Activated CD4-positive, alpha-beta memory T cell treated with anti-CD3 and anti-CD28 coated beads, Interleukin-2, amount 10 ng/mL, durations not matched to agents 7 days and 5 days (primary cell): ENCODE measurements at regions not wholly inside any gene's neighbourhood (a gene's known extent, or its start where the extent isn't known, plus 50 kb on each side); places are given as distances from the start of the nearest gene placed in this dataset.

ENCODE experiments used
- CTCF ChIA-PET: fragments of 350-600 bp; sonication (Branson Sonifier 250); formaldehyde crosslinking; loops from one replicate; lab custom pipeline; 2021; ENCODE audit warnings: antibody characterized with exemption, inconsistent platforms; lab: Charles Lee
- POLR2A ChIA-PET: fragments of 350-600 bp; sonication (Branson Sonifier 250); formaldehyde crosslinking; loops from one replicate; lab custom pipeline; 2021; ENCODE audit warnings: antibody characterized with exemption; lab: Charles Lee
- DNase-seq: peaks from one replicate; pipeline ENCODE4 v3.0.0-alpha.2; 2020
- H3K27ac Mint-ChIP-seq: one replicate; pipeline ENCODE4 v1.8.0; 2021; ENCODE audit warnings: mild to moderate bottlenecking, mixed read lengths
- H3K27me3 Mint-ChIP-seq: one replicate; pipeline ENCODE4 v1.8.0; 2021; ENCODE audit warnings: mixed read lengths
- H3K36me3 Mint-ChIP-seq: one replicate; pipeline ENCODE4 v1.8.0; 2021; ENCODE audit warnings: low read depth, mixed read lengths
- H3K4me1 Mint-ChIP-seq: one replicate; pipeline ENCODE4 v1.8.0; 2021; ENCODE audit warnings: mixed read lengths
- H3K4me3 Mint-ChIP-seq: one replicate; pipeline ENCODE4 v1.8.0; 2021; ENCODE audit warnings: mild to moderate bottlenecking, mixed read lengths
- H3K9me3 Mint-ChIP-seq: one replicate; pipeline ENCODE4 v1.8.0; 2021; ENCODE audit warnings: mixed read lengths

DNA sequence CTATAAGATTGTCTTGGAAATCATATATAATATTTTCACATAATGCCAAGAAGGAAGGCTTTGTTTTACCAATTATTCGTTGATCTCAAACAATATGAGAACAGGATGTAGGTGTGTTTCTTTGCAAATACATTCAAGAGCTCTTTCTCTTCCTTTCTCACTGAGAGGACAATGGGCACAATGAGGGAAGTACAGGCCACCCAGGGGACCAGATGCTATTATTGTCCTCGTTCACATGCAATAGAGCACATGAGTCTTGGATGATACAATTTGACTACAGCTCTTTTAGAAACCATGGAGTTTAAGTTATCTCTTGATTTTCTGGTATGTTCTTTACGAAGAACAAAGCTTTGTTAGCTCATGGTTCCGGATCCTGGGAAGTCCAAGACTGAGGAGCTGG, 323.7 kb upstream of the KLF6 start:
- Mint-ChIP-seq H3K27me3 (no peaks in the 10 kb centered on the region), H3K9me3 (peaks cover 5% of the 10 kb centered on the region), H3K36me3 (peaks cover 3% of the 10 kb centered on the region), H3K27ac (no peak overlapping the region), H3K4me1 (peaks cover 2% of the 10 kb centered on the region), H3K4me3 (no peak overlapping the region)
- DNase-seq = no peak
- CTCF ChIA-PET = interaction anchor here (0.9 kb wide), 1 partner anchor 19 kb away, joined by 3 read pairs; no protein-coding TSS in a partner anchor
- POLR2A ChIA-PET = interaction anchor here (0.7 kb wide), 1 partner anchor 326 kb away, joined by 3 read pairs; no protein-coding TSS in a partner anchor

GRCh38 chr10:4107285-4107851, 322.4 kb upstream of the KLF6 start:
- ChIA-PET CTCF (no interaction called here), POLR2A (no interaction called here)
- no peak overlapping the region for H3K4me3 Mint-ChIP-seq
- peaks cover 12% of the 10 kb centered on the region for H3K4me1 Mint-ChIP-seq
- DNase-seq = no peak
- H3K27ac Mint-ChIP-seq = no peak overlapping the region
- H3K36me3 Mint-ChIP-seq = peaks cover 8% of the 10 kb centered on the region
- H3K27me3 Mint-ChIP-seq = no peaks in the 10 kb centered on the region
- H3K9me3 Mint-ChIP-seq = peaks cover 5% of the 10 kb centered on the region

- Mint-ChIP-seq H3K36me3 (peaks cover 8% of the 10 kb centered on the region), H3K4me3 (no peak overlapping the region), H3K4me1 (peaks cover 20% of the 10 kb centered on the region), H3K27me3 (no peaks in the 10 kb centered on the region), H3K27ac (no peak overlapping the region), H3K9me3 (peaks cover 5% of the 10 kb centered on the region)
- DNase-seq = no peak
- ChIA-PET POLR2A (no interaction called here), CTCF (no interaction called here)
These were observed 318.6 kb upstream of the KLF6 start for GRCh38 chr10:4103603-4104002.

- H3K4me1 Mint-ChIP-seq = peaks cover 20% of the 10 kb centered on the region
- DNase-seq = no peak
- peaks cover 5% of the 10 kb centered on the region for H3K9me3 Mint-ChIP-seq
- no peaks in the 10 kb centered on the region for H3K27me3 Mint-ChIP-seq
- H3K27ac Mint-ChIP-seq = no peak overlapping the region
- ChIA-PET POLR2A (no interaction called here), CTCF (interaction anchor here (0.6 kb wide), 1 partner anchor 25 kb away, joined by 3 read pairs; no protein-coding TSS in a partner anchor)
- peaks cover 8% of the 10 kb centered on the region for H3K36me3 Mint-ChIP-seq
- no peak overlapping the region for H3K4me3 Mint-ChIP-seq
These were observed 317.9 kb upstream of the KLF6 start for GRCh38 chr10:4102802-4103344.

- POLR2A ChIA-PET = no interaction called here
- no peaks in the 10 kb centered on the region for H3K27me3 Mint-ChIP-seq
- no peak for DNase-seq
- CTCF ChIA-PET = no interaction called here
- peaks cover 2% of the 10 kb centered on the region for H3K9me3 Mint-ChIP-seq
- no peak overlapping the region for H3K27ac Mint-ChIP-seq
- H3K4me1 Mint-ChIP-seq = peaks cover 18% of the 10 kb centered on the region
- H3K4me3 Mint-ChIP-seq = no peak overlapping the region
- H3K36me3 Mint-ChIP-seq = peaks cover 8% of the 10 kb centered on the region
These were observed 317.1 kb upstream of the KLF6 start for GRCh38 chr10:4101918-4102654.

GRCh38 chr10:4100380-4100779, 315.4 kb upstream of the KLF6 start:
- ChIA-PET POLR2A (no interaction called here), CTCF (no interaction called here)
- Mint-ChIP-seq H3K4me1 (peaks cover 18% of the 10 kb centered on the region), H3K36me3 (peaks cover 6% of the 10 kb centered on the region), H3K4me3 (no peak overlapping the region), H3K9me3 (no peaks in the 10 kb centered on the region), H3K27ac (no peak overlapping the region), H3K27me3 (no peaks in the 10 kb centered on the region)
- no peak for DNase-seq

- DNase-seq = no peak
- Mint-ChIP-seq H3K4me3 (no peak overlapping the region), H3K36me3 (peaks cover 6% of the 10 kb centered on the region), H3K9me3 (no peaks in the 10 kb centered on the region), H3K27ac (no peak overlapping the region), H3K4me1 (peaks cover 18% of the 10 kb centered on the region), H3K27me3 (no peaks in the 10 kb centered on the region)
- ChIA-PET POLR2A (no interaction called here), CTCF (no interaction called here)
These were observed 314.2 kb upstream of the KLF6 start for GRCh38 chr10:4099202-4099601.

GRCh38 chr10:4095166-4095917, 310.3 kb upstream of the KLF6 start:
- no peak for DNase-seq
- H3K4me1 Mint-ChIP-seq = no peaks in the 10 kb centered on the region
- H3K27me3 Mint-ChIP-seq = no peaks in the 10 kb centered on the region
- POLR2A ChIA-PET = no interaction called here
- no peak overlapping the region for H3K4me3 Mint-ChIP-seq
- CTCF ChIA-PET = no interaction called here
- no peak overlapping the region for H3K27ac Mint-ChIP-seq
- H3K36me3 Mint-ChIP-seq = no peaks in the 10 kb centered on the region
- H3K9me3 Mint-ChIP-seq = no peaks in the 10 kb centered on the region

GRCh38 chr10:4094751-4095150, 309.7 kb upstream of the KLF6 start:
- DNase-seq = no peak
- ChIA-PET CTCF (no interaction called here), POLR2A (no interaction called here)
- no peaks in the 10 kb centered on the region for H3K27me3 Mint-ChIP-seq
- H3K4me1 Mint-ChIP-seq = no peaks in the 10 kb centered on the region
- H3K4me3 Mint-ChIP-seq = no peak overlapping the region
- H3K9me3 Mint-ChIP-seq = no peaks in the 10 kb centered on the region
- H3K36me3 Mint-ChIP-seq = no peaks in the 10 kb centered on the region
- H3K27ac Mint-ChIP-seq = no peak overlapping the region

GRCh38 chr10:4093438-4093837, 308.4 kb upstream of the KLF6 start:
- Mint-ChIP-seq H3K9me3 (no peaks in the 10 kb centered on the region), H3K4me1 (no peaks in the 10 kb centered on the region), H3K27ac (no peak overlapping the region), H3K36me3 (no peaks in the 10 kb centered on the region), H3K4me3 (no peak overlapping the region), H3K27me3 (no peaks in the 10 kb centered on the region)
- DNase-seq = no peak
- CTCF ChIA-PET = interaction anchor here (0.9 kb wide), 1 partner anchor 9 kb away, joined by 4 read pairs; no protein-coding TSS in a partner anchor
- POLR2A ChIA-PET = no interaction called here

GRCh38 chr10:4088354-4089066, 303.5 kb upstream of the KLF6 start:
- DNase-seq = no peak
- no peak overlapping the region for H3K27ac Mint-ChIP-seq
- no peak overlapping the region for H3K4me3 Mint-ChIP-seq
- peaks cover 2% of the 10 kb centered on the region for H3K9me3 Mint-ChIP-seq
- H3K27me3 Mint-ChIP-seq = peaks cover 2% of the 10 kb centered on the region
- POLR2A ChIA-PET = interaction anchor here (1.4 kb wide), 1 partner anchor 14 kb away, joined by 4 read pairs; no protein-coding TSS in a partner anchor
- H3K4me1 Mint-ChIP-seq = no peaks in the 10 kb centered on the region
- H3K36me3 Mint-ChIP-seq = no peaks in the 10 kb centered on the region
- CTCF ChIA-PET = no interaction called here

DNA sequence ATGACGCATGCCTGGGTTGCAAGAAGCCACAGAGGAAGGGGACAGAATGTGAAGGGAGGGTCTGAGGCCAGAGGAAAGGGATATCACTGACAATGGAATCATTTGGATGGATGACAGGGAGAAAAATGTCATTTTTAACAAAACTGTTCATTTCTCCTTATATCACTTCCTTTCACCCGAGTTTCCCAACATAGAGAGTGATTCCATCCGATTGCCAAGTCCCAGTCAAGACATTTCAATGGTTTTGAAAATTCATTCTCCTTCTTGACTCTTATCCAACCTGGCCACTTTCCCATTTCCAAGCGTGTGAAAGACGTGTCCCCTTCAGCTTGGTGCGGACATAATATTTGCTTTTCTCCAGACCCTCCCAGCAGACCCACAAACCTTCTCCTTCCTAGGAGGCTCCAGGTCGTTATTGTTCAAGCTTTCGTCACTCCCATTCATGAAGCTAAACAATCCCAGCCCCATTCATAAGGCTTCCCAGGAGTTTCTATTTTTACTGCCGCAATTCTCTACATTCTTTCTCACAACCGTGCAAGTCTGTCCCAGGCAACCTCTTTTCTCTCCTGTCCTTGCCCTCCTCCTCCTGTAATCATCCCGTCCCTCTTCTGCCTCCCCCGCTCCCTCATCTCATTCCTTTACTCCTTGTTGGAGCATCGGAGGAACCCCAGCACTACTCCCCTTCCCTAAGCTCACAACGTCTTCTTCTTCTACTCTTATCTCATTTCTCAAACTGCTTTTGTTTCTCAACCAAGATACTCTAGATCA, 301.3 kb upstream of the KLF6 start:
- DNase-seq = no peak
- POLR2A ChIA-PET = no interaction called here
- H3K27ac Mint-ChIP-seq = no peak overlapping the region
- H3K9me3 Mint-ChIP-seq = peaks cover 2% of the 10 kb centered on the region
- peaks cover 2% of the 10 kb centered on the region for H3K27me3 Mint-ChIP-seq
- no peak overlapping the region for H3K4me3 Mint-ChIP-seq
- H3K4me1 Mint-ChIP-seq = peaks cover 6% of the 10 kb centered on the region
- peaks cover 4% of the 10 kb centered on the region for H3K36me3 Mint-ChIP-seq
- CTCF ChIA-PET = no interaction called here
